ENCODE measurements at regions not wholly inside any gene's neighbourhood (a gene's known extent, or its start where the extent isn't known, plus 50 kb on each side); places are given as distances from the start of the nearest gene placed in this dataset.

DNA sequence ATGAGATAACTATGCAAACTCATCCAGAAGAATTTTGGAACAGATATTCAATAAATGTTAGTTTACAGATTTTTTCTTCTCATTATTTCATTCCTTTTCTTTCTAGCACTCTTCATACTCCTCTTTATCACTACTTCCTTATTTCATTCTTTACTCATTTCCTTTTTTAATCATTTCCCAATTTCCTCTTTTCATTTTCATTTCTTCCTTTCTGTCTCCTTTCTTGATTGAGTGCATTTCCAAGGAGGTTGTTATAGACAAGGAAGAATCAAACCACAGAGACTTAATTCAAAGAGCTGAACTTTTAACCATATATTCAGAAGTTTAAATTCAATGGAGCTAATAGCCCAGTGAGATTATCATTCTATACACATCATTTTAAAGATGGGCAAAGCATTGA lies 600.7 kb downstream of the ARAP2 start:
- TF ChIP-seq SIN3A (IDR thresholded peaks at IDR 0.05; ENCODE audit: low read depth) (no peak), POLR2AphosphoS5 (IDR thresholded peaks at IDR 0.05; ENCODE audit: low read depth, low read length) (no peak)
- TF ChIP-seq, protein P1, sequence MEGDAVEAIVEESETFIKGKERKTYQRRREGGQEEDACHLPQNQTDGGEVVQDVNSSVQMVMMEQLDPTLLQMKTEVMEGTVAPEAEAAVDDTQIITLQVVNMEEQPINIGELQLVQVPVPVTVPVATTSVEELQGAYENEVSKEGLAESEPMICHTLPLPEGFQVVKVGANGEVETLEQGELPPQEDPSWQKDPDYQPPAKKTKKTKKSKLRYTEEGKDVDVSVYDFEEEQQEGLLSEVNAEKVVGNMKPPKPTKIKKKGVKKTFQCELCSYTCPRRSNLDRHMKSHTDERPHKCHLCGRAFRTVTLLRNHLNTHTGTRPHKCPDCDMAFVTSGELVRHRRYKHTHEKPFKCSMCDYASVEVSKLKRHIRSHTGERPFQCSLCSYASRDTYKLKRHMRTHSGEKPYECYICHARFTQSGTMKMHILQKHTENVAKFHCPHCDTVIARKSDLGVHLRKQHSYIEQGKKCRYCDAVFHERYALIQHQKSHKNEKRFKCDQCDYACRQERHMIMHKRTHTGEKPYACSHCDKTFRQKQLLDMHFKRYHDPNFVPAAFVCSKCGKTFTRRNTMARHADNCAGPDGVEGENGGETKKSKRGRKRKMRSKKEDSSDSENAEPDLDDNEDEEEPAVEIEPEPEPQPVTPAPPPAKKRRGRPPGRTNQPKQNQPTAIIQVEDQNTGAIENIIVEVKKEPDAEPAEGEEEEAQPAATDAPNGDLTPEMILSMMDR (IDR thresholded peaks at IDR 0.05 in 2 of 3, conservative IDR thresholded peaks at IDR 0.05 in 1 of 3; ENCODE audit: borderline replicate concordance in 1 of 3, insufficient read depth in 1 of 3, low read depth in 2 of 3, low read length in 2 of 3) = no peak

Data from HCT116 (cell line).